Body of pancreas (tissue), 4 donors: ENCODE measurements at regions not wholly inside any gene's neighbourhood (a gene's known extent, or its start where the extent isn't known, plus 50 kb on each side); places are given as distances from the start of the nearest gene placed in this dataset.

Source experiments
- CTCF ChIP-seq, 7 experiments: fragments of 450-650 bp in 4 of 7; fragments of 200-600 bp in 3 of 7; sonication (generic) in 3 of 7; IDR thresholded peaks; one replicate each; pipeline ENCODE4 v1.5.1; 2016 to 2019; ENCODE audit warnings: antibody characterized with exemption in 7 of 7
- POLR2A ChIP-seq, 3 donors: fragments of 450-650 bp; IDR thresholded peaks; one replicate each; pipeline ENCODE4 v1.6.1; 2016; ENCODE audit warnings: antibody characterized with exemption in 3 of 3, mild to moderate bottlenecking in 2 of 3

GRCh38 chr14:43764433-43764832, 742.6 kb downstream of the FSCB start:
- TF ChIP-seq POLR2A (IDR thresholded peaks at IDR 0.05) (no peak), CTCF (IDR thresholded peaks at IDR 0.05) (no peak)
